HPDE6-E6E7 (cell line): ENCODE measurements at regions not wholly inside any gene's neighbourhood (a gene's known extent, or its start where the extent isn't known, plus 50 kb on each side); places are given as distances from the start of the nearest gene placed in this dataset.
"Not testable (repeated sequence)": the region's sequence is repeated elsewhere in the genome, so short reads cannot be mapped to it uniquely, and the experiment has no call there.

Experiments used
- DNase-seq: peaks from one replicate; pipeline ENCODE4 v3.0.0; 2011; ENCODE audit warnings: missing footprints; ENCODE audit errors: extremely low spot score

DNA sequence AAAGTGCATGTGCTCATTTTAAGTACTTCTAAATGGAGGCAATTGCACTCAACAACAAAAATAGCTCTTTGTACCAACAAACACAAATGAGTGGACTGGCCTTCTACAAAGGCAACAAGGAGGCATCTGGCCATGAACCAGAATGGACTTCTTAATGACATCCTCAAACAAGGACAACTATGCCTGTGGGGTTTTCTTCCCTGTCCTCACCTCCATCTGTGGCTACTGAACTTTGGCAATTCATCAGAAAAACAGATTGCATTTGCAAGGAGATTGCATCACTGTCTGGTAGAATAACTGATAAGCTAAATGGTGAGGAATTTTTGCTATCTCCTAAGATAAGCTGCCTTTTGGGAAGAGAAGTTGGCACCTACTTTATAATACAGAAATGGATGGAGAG is 447.3 kb upstream of the CCNG1 start:
- no peak for DNase-seq

DNA sequence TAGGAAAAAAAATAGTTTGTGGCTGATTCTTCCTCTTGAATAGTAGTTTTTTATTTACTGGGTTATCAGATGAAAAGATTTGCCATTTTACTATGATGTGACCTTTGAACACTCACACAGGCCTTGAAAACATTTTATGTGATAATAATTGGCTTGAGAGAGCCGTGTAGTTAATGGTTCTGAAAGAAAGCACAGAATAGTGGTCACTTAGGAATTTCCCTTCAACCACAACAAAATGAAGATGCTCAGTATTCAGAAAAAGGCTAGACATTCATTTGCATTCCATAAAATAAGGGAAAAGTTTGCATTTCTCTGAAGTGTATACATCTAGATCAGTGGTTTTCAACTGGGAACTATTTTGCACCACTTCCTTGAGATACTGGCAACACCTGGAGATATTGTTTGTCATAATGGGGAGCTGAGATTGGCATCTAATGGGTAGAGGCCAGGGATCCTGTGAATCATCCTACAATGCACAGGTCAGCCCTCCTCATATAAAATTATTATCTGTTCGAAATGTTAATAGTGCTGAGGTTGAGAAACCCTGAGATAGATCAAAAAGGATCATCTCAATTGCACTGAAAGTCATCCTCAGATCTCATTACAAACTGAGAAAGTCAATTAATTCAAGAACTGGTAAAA is 446.4 kb upstream of the CCNG1 start:
- DNase-seq, result no peak

DNA sequence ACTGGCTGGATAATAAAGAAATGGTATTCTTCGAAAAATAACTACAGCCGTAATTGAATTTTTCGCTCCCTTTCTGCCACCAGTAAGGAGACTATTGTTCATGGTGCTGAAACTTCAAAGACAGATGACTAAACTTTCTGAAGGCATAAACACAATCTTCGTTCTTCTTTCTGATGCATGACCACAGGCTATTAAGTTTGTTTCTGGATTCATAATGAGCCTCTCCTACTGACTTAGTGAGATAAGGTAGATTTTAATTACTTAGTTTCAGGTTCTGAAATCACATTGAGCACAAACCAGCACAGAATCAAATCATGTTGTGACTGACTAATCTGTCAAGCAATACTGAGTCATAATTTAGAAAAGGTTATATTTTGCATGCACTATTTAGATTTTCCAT is 441.8 kb upstream of the CCNG1 start:
- no peak for DNase-seq

DNA sequence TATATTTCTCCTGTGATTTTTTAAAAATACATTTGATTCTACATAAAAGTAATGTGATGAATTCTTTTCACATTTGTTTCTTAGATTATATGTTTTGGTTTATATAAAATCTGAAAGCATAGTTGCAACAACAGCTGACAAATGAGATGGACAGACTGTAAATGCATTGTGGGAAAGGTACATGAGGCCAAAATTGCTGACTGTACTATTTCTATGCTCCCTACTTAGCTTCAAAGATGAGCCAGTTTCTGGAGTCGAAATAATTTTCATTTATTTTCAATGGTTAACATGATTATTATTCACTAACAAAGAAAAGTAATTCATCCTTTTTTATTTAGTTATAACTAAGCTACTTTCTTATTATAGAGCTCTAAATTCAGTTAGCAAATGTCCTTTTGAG is 441.3 kb upstream of the CCNG1 start:
- DNase-seq, result no peak

- peak; percentile 1 for DNase-seq
These were observed 431.4 kb upstream of the CCNG1 start for GRCh38 chr5:163005949-163006348.

- DNase-seq, result no peak
These were observed 414.7 kb upstream of the CCNG1 start for GRCh38 chr5:163022582-163023128.

GRCh38 chr5:163023846-163024245 is 413.5 kb upstream of the CCNG1 start:
- no peak for DNase-seq

DNA sequence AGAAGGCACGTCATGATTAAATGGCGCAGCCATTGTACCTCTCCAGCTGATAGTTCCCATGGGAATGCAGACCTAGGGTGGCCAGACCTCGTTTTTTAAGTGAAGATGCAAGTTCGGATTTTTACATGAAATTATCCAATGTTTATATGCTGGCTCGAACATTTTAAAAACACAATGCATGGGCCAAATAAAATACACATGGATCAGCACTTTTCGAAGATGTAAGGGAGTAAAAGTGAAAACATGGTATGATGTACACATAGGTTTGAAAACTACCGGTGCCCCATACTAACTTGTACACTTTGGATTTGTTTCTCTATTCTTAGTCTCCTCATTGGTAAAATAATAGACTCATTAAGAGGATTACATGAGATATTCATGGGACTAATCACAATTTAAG is 412.5 kb upstream of the CCNG1 start:
- no peak for DNase-seq

DNA sequence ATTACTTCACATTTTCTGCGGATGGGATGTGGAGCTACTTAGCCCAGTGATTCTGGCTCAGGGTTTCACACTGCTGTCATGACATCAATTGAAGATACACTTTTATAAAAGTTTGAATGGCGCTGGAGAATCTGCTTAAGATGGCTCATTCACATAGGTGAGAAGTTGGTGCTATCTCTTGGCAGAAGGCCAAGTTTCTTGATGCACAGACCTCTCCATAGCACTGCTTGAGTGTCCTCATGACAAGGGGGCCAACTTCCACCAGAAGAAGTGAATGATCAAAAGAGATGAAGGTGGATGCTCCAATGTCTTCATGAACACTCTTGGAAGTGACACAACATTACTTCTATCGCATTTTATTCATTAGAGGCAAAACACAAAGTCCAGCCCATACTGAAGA is 403.7 kb upstream of the CCNG1 start:
- no peak for DNase-seq

DNA sequence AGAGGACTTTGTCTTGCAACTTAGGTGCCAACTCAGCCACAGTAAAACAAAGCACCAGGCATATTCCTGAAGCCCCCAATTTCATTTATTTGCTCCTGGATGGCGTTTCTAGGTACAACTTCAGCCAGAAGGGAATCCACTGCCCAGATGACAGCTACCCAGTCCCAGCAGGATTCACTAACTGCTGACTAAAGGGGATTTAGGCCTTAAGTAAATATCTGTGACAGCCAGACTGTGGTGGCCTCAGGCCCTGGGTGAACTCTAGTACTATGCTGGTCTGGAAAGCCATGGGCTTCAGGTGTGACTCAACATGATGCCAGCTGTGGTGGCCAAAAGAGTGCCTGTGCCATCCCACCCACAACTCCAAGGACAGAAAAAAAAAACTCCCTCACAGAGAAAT is 396.1 kb upstream of the CCNG1 start:
- no peak for DNase-seq

- no peak for DNase-seq
These were observed 357.8 kb upstream of the CCNG1 start for GRCh38 chr5:163079618-163080017.

DNA sequence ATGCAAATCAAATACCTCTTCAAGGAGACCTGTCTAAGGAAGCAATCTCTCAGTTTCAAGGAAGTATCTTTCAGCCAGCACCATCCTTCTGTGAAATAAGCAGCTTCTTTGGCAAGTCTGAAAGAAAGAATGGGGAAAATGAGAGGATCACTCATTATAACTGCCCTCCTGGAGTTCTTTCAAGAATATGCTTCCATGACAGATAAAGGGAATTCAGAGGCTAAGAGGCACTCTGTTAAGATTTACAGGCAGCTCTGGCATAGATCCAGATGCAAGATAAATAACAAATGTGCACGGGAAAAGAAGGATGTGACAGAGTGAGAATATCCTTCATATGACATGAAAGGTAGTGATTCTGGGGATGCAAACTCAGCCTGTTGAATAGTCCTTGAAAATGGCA is 348.2 kb upstream of the CCNG1 start:
- DNase-seq, result no peak

GRCh38 chr5:163089926-163090325 is 347.5 kb upstream of the CCNG1 start:
- no peak for DNase-seq

- no peak for DNase-seq
These were observed 342.8 kb upstream of the CCNG1 start for GRCh38 chr5:163094492-163095180.

- DNase-seq, result no peak
These were observed 332.9 kb upstream of the CCNG1 start for GRCh38 chr5:163104464-163104863.

- no peak for DNase-seq
These were observed 331.9 kb upstream of the CCNG1 start for GRCh38 chr5:163105456-163105855.

DNA sequence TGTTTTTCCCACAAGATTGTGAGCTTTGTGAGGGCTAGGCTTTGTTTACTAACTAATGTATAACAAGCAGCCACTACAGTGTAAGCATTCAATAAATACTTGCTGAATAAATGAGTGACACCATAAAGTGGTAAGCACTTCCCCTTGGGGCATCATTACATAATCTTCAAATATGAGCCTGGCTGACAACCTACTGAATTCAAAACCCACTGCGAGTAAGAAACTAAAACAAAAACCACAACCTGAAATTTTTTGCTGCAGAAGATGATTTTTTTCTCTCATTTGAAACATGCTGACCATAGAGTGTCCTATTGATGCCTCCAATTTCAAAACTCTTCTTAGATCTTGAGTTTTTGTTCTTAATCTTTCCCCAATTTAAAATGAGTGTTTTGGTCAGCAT is 331.3 kb upstream of the CCNG1 start:
- DNase-seq, result no peak

- DNase-seq, result no peak
These were observed 329.0 kb upstream of the CCNG1 start for GRCh38 chr5:163108351-163108750.

DNA sequence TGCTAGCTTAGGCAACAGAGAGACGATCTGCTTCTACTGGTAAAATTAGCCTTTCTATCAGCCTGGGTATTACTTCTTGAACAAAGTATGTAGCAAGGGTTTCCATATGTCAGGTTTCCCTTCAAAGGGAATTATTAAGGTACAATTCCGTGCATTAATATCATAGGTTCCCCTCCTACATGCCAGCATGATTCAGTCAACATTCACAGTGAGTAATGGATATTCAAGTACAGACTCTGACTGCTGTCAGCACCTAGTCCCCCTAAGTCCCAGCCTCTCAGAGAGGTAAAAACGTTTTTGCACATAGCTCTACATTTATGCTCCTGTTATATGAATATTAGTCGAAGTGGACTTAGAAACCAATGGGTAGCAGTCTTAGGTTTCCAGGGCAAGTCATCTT is 322.4 kb upstream of the CCNG1 start:
- DNase-seq, result no peak

DNA sequence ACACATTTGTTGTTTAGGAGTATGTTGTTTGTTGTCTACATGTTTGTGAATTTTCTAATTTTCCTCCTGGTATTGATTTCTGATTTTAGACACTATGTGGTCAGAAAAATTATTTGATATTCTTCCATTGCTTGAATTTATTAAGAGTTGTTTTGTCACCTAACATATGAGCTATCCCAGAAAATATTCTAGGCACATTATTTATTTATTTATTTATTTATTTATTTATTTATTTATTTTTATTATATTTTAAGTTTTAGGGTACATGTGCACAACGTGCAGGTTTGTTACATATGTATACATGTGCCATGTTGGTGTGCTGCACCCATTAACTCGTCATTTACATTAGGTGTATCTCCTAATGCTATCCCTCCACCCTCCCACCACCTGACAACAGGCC is 320.8 kb upstream of the CCNG1 start:
- not testable (repeated sequence) for DNase-seq

- no peak for DNase-seq
These were observed 303.3 kb upstream of the CCNG1 start for GRCh38 chr5:163134061-163134460.

GRCh38 chr5:163135849-163136248 is 301.5 kb upstream of the CCNG1 start:
- no peak for DNase-seq

GRCh38 chr5:163161512-163161911 is 275.9 kb upstream of the CCNG1 start:
- DNase-seq, result no peak

DNA sequence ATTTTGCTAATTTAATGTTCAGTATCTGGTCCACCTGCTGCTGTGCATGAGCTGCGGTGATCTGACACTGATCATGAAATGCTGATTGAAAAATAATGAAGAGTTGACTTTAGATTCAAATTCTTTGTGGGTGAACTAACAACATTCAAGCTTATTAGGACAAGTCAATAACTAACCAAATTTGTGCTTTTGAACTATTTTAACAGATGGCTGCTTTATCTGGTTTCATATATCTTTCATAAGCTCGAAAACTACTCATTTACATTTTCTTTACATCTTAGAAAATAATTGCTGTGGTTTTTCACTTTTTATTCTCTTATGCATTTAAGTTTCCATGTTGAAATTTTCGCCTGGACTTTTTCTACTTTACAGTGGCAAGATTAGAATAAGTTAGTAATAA is 274.8 kb upstream of the CCNG1 start:
- DNase-seq, result no peak
